HG03175 (cell line): ENCODE measurements at regions not wholly inside any gene's neighbourhood (a gene's known extent, or its start where the extent isn't known, plus 50 kb on each side); places are given as distances from the start of the nearest gene placed in this dataset.
"Not testable (repeated sequence)": the region's sequence is repeated elsewhere in the genome, so short reads cannot be mapped to it uniquely, and the experiment has no call there.

Experiments used
- ATAC-seq: cut with Tn5 transposase; IDR thresholded peaks from one replicate; pipeline ENCODE4 v1.9.1; 2021; ENCODE audit warnings: mild to moderate bottlenecking, moderate library complexity; ENCODE audit not compliant: unreplicated experiment

- no peak for ATAC-seq
Measured at GRCh38 chr20:6355754-6356451, 233.1 kb upstream of the FERMT1 start.

GRCh38 chr20:6348908-6349307, 226.1 kb upstream of the FERMT1 start:
- no peak for ATAC-seq

- no peak for ATAC-seq
Measured at GRCh38 chr20:6347916-6348315, 225.1 kb upstream of the FERMT1 start.

GRCh38 chr20:6341491-6341890, 218.7 kb upstream of the FERMT1 start:
- ATAC-seq, result no peak

GRCh38 chr20:6339176-6339575, 216.3 kb upstream of the FERMT1 start:
- no peak for ATAC-seq

GRCh38 chr20:6333110-6333509, 210.3 kb upstream of the FERMT1 start:
- no peak for ATAC-seq

- ATAC-seq, result not testable (repeated sequence)
Measured at GRCh38 chr20:6321235-6321634, 198.4 kb upstream of the FERMT1 start.

- no peak for ATAC-seq
Measured at GRCh38 chr20:6311841-6312655, 189.2 kb upstream of the FERMT1 start.

GRCh38 chr20:6311097-6311496, 188.3 kb upstream of the FERMT1 start:
- ATAC-seq, result no peak

- no peak for ATAC-seq
Measured at GRCh38 chr20:6305536-6305935, 182.7 kb upstream of the FERMT1 start.

GRCh38 chr20:6302041-6302440, 179.2 kb upstream of the FERMT1 start:
- ATAC-seq, result no peak

- no peak for ATAC-seq
Measured at GRCh38 chr20:6299456-6299855, 176.6 kb upstream of the FERMT1 start.

- no peak for ATAC-seq
Measured at GRCh38 chr20:6298049-6298448, 175.2 kb upstream of the FERMT1 start.

- ATAC-seq, result no peak
Measured at GRCh38 chr20:6295867-6296256, 173.0 kb upstream of the FERMT1 start.

GRCh38 chr20:6295127-6295866, 172.5 kb upstream of the FERMT1 start:
- ATAC-seq, result no peak

GRCh38 chr20:6287471-6287870, 164.6 kb upstream of the FERMT1 start:
- ATAC-seq, result no peak

GRCh38 chr20:6282642-6283041, 159.8 kb upstream of the FERMT1 start:
- no peak for ATAC-seq

GRCh38 chr20:6277661-6278240, 154.9 kb upstream of the FERMT1 start:
- ATAC-seq, result no peak

GRCh38 chr20:6270404-6270803, 147.6 kb upstream of the FERMT1 start:
- not testable (repeated sequence) for ATAC-seq

- ATAC-seq, result no peak
Measured at GRCh38 chr20:6269168-6269873, 146.5 kb upstream of the FERMT1 start.
